ENCODE measurements at regions not wholly inside any gene's neighbourhood (a gene's known extent, or its start where the extent isn't known, plus 50 kb on each side); places are given as distances from the start of the nearest gene placed in this dataset.

DNA sequence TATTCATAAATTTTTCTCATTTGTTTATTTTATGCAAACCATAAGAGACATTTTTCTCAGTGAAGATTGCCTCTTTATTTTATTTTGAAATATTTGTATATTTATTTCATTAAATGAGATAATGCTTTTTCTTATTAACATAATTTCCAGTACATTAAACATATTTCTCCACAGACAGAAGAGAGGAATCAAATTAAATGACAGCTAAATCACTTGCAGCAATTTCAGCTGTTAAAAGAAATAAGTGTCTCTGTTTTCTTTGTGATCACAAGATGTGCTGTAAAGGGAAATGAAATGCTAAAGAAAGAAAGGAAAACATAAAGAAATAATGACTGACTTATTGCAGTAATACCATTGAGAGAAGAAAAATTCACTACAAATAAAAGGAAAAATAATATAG is 414.0 kb upstream of the FANCL start:
- TF ChIP-seq POLR2AphosphoS5 (IDR thresholded peaks at IDR 0.05) (no peak), POLR2A (IDR thresholded peaks at IDR 0.05) (no peak)
- TF ChIP-seq, protein P1, sequence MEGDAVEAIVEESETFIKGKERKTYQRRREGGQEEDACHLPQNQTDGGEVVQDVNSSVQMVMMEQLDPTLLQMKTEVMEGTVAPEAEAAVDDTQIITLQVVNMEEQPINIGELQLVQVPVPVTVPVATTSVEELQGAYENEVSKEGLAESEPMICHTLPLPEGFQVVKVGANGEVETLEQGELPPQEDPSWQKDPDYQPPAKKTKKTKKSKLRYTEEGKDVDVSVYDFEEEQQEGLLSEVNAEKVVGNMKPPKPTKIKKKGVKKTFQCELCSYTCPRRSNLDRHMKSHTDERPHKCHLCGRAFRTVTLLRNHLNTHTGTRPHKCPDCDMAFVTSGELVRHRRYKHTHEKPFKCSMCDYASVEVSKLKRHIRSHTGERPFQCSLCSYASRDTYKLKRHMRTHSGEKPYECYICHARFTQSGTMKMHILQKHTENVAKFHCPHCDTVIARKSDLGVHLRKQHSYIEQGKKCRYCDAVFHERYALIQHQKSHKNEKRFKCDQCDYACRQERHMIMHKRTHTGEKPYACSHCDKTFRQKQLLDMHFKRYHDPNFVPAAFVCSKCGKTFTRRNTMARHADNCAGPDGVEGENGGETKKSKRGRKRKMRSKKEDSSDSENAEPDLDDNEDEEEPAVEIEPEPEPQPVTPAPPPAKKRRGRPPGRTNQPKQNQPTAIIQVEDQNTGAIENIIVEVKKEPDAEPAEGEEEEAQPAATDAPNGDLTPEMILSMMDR (IDR thresholded peaks at IDR 0.05) = no peak
- intact Hi-C loops (cut with DNase I; ENCODE audit: low total_unique reads) = no loop called here
- no peak for DNase-seq (ENCODE audit: low spot score in 2 of 2)
- no peaks in the 10 kb centered on the region for H3K36me3 ChIP-seq
- H3K4me3 ChIP-seq = no peak overlapping the region
- H3K27ac ChIP-seq = no peak overlapping the region
- H3K27me3 ChIP-seq = no peaks in the 10 kb centered on the region
- H3K9me3 ChIP-seq = no peaks in the 10 kb centered on the region
- no peaks in the 10 kb centered on the region for H3K4me1 ChIP-seq

DNA sequence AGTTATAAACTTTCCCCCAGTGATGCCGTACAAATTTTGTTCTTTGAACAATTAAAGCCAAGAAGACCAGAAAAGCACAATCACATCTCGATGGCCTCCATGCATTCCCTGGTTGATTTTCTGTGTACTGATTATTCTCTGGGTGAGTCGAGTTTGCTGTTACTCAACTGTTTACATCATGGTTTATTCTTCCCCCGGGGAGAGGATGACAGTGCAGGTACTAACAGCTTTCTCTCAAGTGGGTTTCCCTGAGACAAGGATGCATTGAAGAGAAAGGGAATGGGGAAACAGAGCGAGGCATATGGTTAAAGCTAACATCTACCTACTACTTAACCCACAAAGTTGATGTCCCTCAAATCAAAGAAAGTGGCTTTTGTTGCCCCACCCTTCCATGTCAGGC is 410.8 kb upstream of the FANCL start:
- Histone ChIP-seq H3K4me3 (no peak overlapping the region), H3K27ac (no peak overlapping the region), H3K9me3 (no peaks in the 10 kb centered on the region), H3K4me1 (no peaks in the 10 kb centered on the region), H3K27me3 (no peaks in the 10 kb centered on the region), H3K36me3 (no peaks in the 10 kb centered on the region)
- no peak for DNase-seq (ENCODE audit: low spot score in 2 of 2)
- TF ChIP-seq, protein P1 (IDR thresholded peaks at IDR 0.05) = no peak
- TF ChIP-seq POLR2AphosphoS5 (IDR thresholded peaks at IDR 0.05) (no peak), POLR2A (IDR thresholded peaks at IDR 0.05) (no peak)
- intact Hi-C loops (cut with DNase I; ENCODE audit: low total_unique reads) = no loop called here

DNA sequence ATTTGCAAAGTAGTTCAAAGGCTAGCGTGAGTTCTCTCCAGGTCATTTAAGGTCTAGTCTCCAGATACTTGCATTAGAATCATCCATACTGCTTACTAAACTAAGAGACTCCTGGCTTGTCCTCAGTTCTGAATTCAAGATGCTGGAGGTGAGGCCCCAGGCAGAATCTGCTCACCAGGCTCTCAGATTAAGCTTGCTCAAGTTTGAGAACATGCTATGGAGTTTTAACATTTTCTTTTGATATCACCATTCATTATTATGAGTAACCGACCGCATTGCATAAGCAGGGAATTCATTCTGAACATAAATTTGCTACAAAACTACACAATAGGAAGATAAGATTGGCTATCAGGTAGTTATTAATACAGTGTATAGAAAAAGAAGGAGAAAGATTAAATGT is 409.7 kb upstream of the FANCL start:
- no peaks in the 10 kb centered on the region for H3K9me3 ChIP-seq
- H3K36me3 ChIP-seq = no peaks in the 10 kb centered on the region
- no peak for DNase-seq (ENCODE audit: low spot score in 2 of 2)
- intact Hi-C loops (cut with DNase I; ENCODE audit: low total_unique reads) = no loop called here
- H3K4me3 ChIP-seq = no peak overlapping the region
- H3K27ac ChIP-seq = no peak overlapping the region
- TF ChIP-seq, protein P1 (IDR thresholded peaks at IDR 0.05) = no peak
- TF ChIP-seq POLR2AphosphoS5 (IDR thresholded peaks at IDR 0.05) = no peak
- no peak for TF ChIP-seq POLR2A (IDR thresholded peaks at IDR 0.05)
- no peaks in the 10 kb centered on the region for H3K27me3 ChIP-seq
- H3K4me1 ChIP-seq = no peaks in the 10 kb centered on the region

DNA sequence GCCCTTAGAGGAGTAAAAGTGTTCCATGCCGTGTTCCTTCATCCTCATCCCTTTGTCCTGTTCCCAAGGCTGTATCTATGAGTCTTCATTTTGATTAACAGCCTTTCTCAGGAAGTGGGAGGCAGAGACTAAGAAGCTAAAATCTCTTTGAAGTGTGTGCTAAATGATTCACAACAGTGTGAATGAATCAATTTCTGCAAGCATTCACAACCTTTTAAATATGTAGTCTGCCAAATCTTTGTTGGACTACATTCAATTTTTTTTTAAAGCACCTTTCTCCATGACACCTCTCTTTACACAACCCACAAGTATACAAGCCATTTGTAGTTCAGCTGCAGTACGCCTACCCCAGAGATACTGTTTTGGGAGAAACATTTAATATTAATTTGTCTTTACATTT is 408.6 kb upstream of the FANCL start:
- no peak for TF ChIP-seq POLR2AphosphoS5 (IDR thresholded peaks at IDR 0.05)
- TF ChIP-seq POLR2A (IDR thresholded peaks at IDR 0.05) = no peak
- TF ChIP-seq, protein P1 (IDR thresholded peaks at IDR 0.05) = no peak
- no peaks in the 10 kb centered on the region for H3K4me1 ChIP-seq
- DNase-seq (ENCODE audit: low spot score in 2 of 2) = no peak
- H3K27ac ChIP-seq = no peak overlapping the region
- no peaks in the 10 kb centered on the region for H3K9me3 ChIP-seq
- H3K4me3 ChIP-seq = no peak overlapping the region
- H3K27me3 ChIP-seq = no peaks in the 10 kb centered on the region
- no peaks in the 10 kb centered on the region for H3K36me3 ChIP-seq
- intact Hi-C loops (cut with DNase I; ENCODE audit: low total_unique reads) = no loop called here

DNA sequence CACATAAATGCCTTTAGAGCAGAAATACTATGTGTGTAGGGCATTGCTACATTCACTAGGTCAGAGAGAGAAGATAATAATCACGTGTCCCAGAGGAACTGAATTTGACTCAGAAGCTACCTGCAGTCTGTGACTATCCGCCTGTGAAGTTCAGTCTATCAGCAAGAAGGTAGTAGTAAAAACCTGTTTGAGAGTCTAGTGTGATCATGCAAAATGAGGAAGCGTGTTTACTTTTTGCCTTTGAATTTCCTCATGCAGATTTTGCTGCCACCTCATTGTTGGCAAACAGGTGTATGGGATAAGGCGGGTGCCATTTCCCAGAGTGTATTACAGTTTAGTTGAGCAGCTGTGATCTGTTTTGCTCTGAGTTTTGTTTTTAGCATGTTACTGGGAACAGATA is 403.9 kb upstream of the FANCL start:
- H3K27me3 ChIP-seq = no peaks in the 10 kb centered on the region
- H3K4me3 ChIP-seq = no peak overlapping the region
- DNase-seq (ENCODE audit: low spot score in 2 of 2) = no peak
- no peaks in the 10 kb centered on the region for H3K36me3 ChIP-seq
- H3K9me3 ChIP-seq = no peaks in the 10 kb centered on the region
- TF ChIP-seq POLR2A (IDR thresholded peaks at IDR 0.05) (no peak), POLR2AphosphoS5 (IDR thresholded peaks at IDR 0.05) (no peak)
- TF ChIP-seq, protein P1 (IDR thresholded peaks at IDR 0.05) = no peak
- no peak overlapping the region for H3K27ac ChIP-seq
- intact Hi-C loops (cut with DNase I; ENCODE audit: low total_unique reads) = no loop called here
- H3K4me1 ChIP-seq = no peaks in the 10 kb centered on the region
